ENCODE measurements at regions not wholly inside any gene's neighbourhood (a gene's known extent, or its start where the extent isn't known, plus 50 kb on each side); places are given as distances from the start of the nearest gene placed in this dataset.

DNA sequence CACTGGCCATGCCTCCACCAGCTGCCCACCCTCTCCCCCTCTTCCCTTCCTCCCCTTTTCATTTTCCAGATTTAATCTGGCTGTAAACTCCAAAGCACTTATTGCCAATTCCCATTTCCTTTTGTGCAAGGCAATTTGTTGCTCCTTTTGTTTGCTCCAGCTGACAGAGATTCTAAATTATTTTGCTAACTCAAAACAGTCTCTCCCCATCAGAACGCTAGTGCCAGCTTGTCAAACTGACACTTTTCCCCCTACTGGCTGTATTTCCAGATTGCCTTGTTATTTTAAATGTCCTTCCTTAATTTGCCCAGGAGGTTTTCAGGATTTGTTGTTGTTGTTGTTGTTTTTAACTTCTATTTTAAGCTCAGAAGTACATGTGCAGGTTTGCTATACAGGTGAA is 57.0 kb upstream of the PAK1 start:
- no peaks in the 10 kb centered on the region for H3F3A ChIP-seq (ENCODE audit: insufficient read depth)
- H3K9me3 ChIP-seq (ENCODE audit: low read depth), result no peaks in the 10 kb centered on the region
- WGBS, 2 experiments (ENCODE audit: low coverage in 1 of 2, low lambda C conversion rate in 2 of 2, missing lambda C conversion rate in 2 of 2), result 54 to 58% methylated on average over 1 of the region's 1 CpG
- no peak overlapping the region for H3K9ac ChIP-seq
- no peaks in the 10 kb centered on the region for H3K27me3 ChIP-seq (replicated peaks; ENCODE audit: insufficient read depth)
- TF ChIP-seq EZH2phosphoT487 (IDR thresholded peaks at IDR 0.05; ENCODE audit: insufficient read depth, low read depth) (no peak), EZH2 (IDR thresholded peaks at IDR 0.05; ENCODE audit: insufficient read depth, poor library complexity, severe bottlenecking) (no peak)
- no peak overlapping the region for H3K27ac ChIP-seq
- no peak overlapping the region for H2AFZ ChIP-seq
- no peak for DNase-seq
- in situ Hi-C loops (cut with MboI), result no loop called here
- no peaks in the 10 kb centered on the region for H3K9me2 ChIP-seq (ENCODE audit: insufficient read depth)
- no peak overlapping the region for H3K4me2 ChIP-seq (ENCODE audit: unreplicated experiment)
- no peaks in the 10 kb centered on the region for H3K4me1 ChIP-seq (ENCODE audit: insufficient read depth)
- no peaks in the 10 kb centered on the region for H3K79me2 ChIP-seq (ENCODE audit: insufficient read depth)
- no peak overlapping the region for H3K4me3 ChIP-seq
- H3K36me3 ChIP-seq (ENCODE audit: low read depth), result no peaks in the 10 kb centered on the region
- H4K20me1 ChIP-seq (ENCODE audit: insufficient read depth), result no peaks in the 10 kb centered on the region

DNA sequence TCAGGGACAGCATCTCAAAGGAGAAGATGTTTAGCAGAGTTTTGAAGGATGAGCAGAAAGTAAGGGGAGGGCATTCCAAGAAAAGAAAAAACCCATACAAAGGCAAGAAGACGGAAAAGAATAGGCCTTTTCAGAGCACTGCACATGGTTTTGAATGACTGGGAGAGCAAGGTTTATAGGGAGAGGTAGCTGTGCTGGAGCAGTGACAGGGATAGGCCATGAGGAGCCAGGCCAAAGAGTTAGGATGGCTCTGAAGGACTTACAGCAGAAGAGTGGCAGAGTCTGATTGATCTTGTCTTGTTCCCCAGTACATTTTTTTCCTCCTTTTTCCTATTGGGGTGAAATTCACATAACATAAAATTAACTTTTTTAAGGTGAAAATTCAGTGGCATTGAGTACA is 55.8 kb upstream of the PAK1 start:
- no peaks in the 10 kb centered on the region for H3K79me2 ChIP-seq (ENCODE audit: insufficient read depth)
- no peak overlapping the region for H3K9ac ChIP-seq
- WGBS, 2 experiments (ENCODE audit: low coverage in 1 of 2, low lambda C conversion rate in 2 of 2, missing lambda C conversion rate in 2 of 2), result 75 to 82% methylated on average over 1 of the region's 1 CpG
- no peaks in the 10 kb centered on the region for H3K9me3 ChIP-seq (ENCODE audit: low read depth)
- TF ChIP-seq EZH2phosphoT487 (IDR thresholded peaks at IDR 0.05; ENCODE audit: insufficient read depth, low read depth) (no peak), EZH2 (IDR thresholded peaks at IDR 0.05; ENCODE audit: insufficient read depth, poor library complexity, severe bottlenecking) (no peak)
- H3K4me3 ChIP-seq, result no peak overlapping the region
- H4K20me1 ChIP-seq (ENCODE audit: insufficient read depth), result no peaks in the 10 kb centered on the region
- H2AFZ ChIP-seq, result no peak overlapping the region
- no peaks in the 10 kb centered on the region for H3K27me3 ChIP-seq (replicated peaks; ENCODE audit: insufficient read depth)
- H3K27ac ChIP-seq, result no peak overlapping the region
- DNase-seq, result no peak
- H3K4me1 ChIP-seq (ENCODE audit: insufficient read depth), result no peaks in the 10 kb centered on the region
- no peak overlapping the region for H3K4me2 ChIP-seq (ENCODE audit: unreplicated experiment)
- no peaks in the 10 kb centered on the region for H3F3A ChIP-seq (ENCODE audit: insufficient read depth)
- H3K36me3 ChIP-seq (ENCODE audit: low read depth), result no peaks in the 10 kb centered on the region
- H3K9me2 ChIP-seq (ENCODE audit: insufficient read depth), result no peaks in the 10 kb centered on the region
- in situ Hi-C loops (cut with MboI), result no loop called here

DNA sequence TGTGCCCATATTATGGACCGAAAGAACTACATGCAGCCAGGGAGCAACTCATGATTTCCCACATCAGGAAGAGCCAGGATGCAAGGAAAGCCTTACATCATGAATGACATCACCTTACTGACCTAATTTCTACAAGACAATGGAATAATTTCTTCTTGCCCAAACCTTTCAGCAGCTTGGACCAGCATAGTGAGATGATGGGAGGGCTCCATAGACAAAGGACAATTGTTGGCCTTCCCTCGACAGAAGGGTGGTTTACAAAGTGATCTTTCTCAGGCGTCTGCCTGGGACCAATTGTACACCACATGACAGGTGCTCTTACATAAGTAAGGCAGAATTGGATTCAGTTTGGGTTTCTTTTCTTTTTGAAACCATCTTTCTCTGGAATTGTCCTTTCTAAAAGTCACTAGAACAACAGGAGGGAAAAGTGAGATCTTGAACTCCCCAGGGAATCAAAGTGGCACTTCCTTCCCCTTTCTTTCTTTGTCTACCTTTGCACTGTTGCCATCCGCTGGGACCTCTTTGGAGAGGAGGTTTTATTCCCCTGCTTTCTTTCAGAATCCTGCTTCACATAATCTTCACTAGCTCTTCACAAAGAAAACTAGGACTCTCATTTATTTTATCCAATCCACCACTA is 51.7 kb upstream of the PAK1 start:
- 0 out of 2 replicates have a peak, but pooled peaks cover 9% of the 10 kb centered on the region for H3F3A ChIP-seq (ENCODE audit: insufficient read depth)
- peak; percentile 31 for DNase-seq
- H3K79me2 ChIP-seq (ENCODE audit: insufficient read depth), result no peaks in the 10 kb centered on the region
- in situ Hi-C loops (cut with MboI), result no loop called here
- H3K27ac ChIP-seq, result no peak overlapping the region
- no peaks in the 10 kb centered on the region for H3K36me3 ChIP-seq (ENCODE audit: low read depth)
- no peaks in the 10 kb centered on the region for H4K20me1 ChIP-seq (ENCODE audit: insufficient read depth)
- H3K9me2 ChIP-seq (ENCODE audit: insufficient read depth), result no peaks in the 10 kb centered on the region
- H3K4me1 ChIP-seq (ENCODE audit: insufficient read depth), result no peaks in the 10 kb centered on the region
- no peaks in the 10 kb centered on the region for H3K27me3 ChIP-seq (replicated peaks; ENCODE audit: insufficient read depth)
- H2AFZ ChIP-seq, result no peak overlapping the region
- no peak overlapping the region for H3K4me3 ChIP-seq
- 65 to 66% methylated on average over 4 of the region's 4 CpGs for WGBS, 2 experiments (ENCODE audit: low coverage in 1 of 2, low lambda C conversion rate in 2 of 2, missing lambda C conversion rate in 2 of 2)
- H3K4me2 ChIP-seq (ENCODE audit: unreplicated experiment), result no peak overlapping the region
- H3K9ac ChIP-seq, result no peak overlapping the region
- H3K9me3 ChIP-seq (ENCODE audit: low read depth), result no peaks in the 10 kb centered on the region
- TF ChIP-seq EZH2 (IDR thresholded peaks at IDR 0.05; ENCODE audit: insufficient read depth, poor library complexity, severe bottlenecking) (no peak), EZH2phosphoT487 (IDR thresholded peaks at IDR 0.05; ENCODE audit: insufficient read depth, low read depth) (no peak)

DNA sequence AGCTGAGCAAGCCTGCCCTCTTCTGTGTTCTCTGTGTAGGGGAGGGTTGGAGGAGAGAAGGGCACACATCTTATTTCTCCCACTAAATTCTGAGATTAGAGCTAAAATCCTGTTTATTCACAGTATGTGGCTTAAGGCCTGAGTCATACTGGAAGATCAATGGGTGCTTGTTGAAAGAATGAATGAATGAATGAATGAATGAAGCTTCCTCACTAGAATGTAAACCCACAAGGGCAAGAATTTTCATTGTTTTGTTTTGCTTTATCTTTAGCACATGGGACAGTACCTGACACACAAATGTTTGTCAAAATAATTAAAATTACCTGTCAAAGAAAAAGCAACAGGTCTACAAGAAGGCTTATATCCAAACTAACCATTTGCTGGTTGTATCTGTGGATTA is 50.6 kb upstream of the PAK1 start:
- TF ChIP-seq EZH2 (IDR thresholded peaks at IDR 0.05; ENCODE audit: insufficient read depth, poor library complexity, severe bottlenecking), result no peak
- no peak for TF ChIP-seq EZH2phosphoT487 (IDR thresholded peaks at IDR 0.05; ENCODE audit: insufficient read depth, low read depth)
- Histone ChIP-seq H3K9ac (no peak overlapping the region), H3K9me2 (ENCODE audit: insufficient read depth) (no peaks in the 10 kb centered on the region), H3K27me3 (replicated peaks; ENCODE audit: insufficient read depth) (no peaks in the 10 kb centered on the region), H3K36me3 (ENCODE audit: low read depth) (no peaks in the 10 kb centered on the region), H3K9me3 (ENCODE audit: low read depth) (no peaks in the 10 kb centered on the region), H3F3A (ENCODE audit: insufficient read depth) (0 out of 2 replicates have a peak, but pooled peaks cover 9% of the 10 kb centered on the region), H3K4me1 (ENCODE audit: insufficient read depth) (no peaks in the 10 kb centered on the region), H3K4me3 (no peak overlapping the region), H3K4me2 (ENCODE audit: unreplicated experiment) (no peak overlapping the region), H2AFZ (no peak overlapping the region), H3K27ac (no peak overlapping the region), H4K20me1 (ENCODE audit: insufficient read depth) (no peaks in the 10 kb centered on the region), H3K79me2 (ENCODE audit: insufficient read depth) (no peaks in the 10 kb centered on the region)
- DNase-seq, result no peak
- in situ Hi-C loops (cut with MboI), result no loop called here

DNA sequence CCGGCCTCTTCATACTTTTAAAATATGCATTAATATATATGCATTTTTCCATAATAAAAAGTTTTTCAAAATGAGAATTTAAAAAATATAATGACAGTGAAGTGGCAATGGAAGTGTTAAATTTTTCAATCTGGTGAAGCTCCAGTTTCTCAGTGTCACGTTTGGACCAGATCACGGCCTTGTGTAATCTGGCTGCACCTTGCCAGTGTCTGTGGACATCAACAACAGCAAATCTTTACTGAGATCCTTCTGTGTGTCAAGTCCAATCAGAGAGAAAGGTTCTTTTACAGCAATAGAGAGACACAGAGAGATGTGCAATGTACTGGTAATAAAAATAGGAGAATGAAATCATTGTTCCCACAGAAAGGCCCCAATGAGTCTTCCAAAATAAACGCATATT is 49.8 kb upstream of the PAK1 start:
- 0 out of 2 replicates have a peak, but pooled peaks cover 9% of the 10 kb centered on the region for H3F3A ChIP-seq (ENCODE audit: insufficient read depth)
- H2AFZ ChIP-seq, result no peak overlapping the region
- H3K27ac ChIP-seq, result no peak overlapping the region
- no peaks in the 10 kb centered on the region for H3K9me2 ChIP-seq (ENCODE audit: insufficient read depth)
- DNase-seq, result no peak
- no peak overlapping the region for H3K4me3 ChIP-seq
- no peaks in the 10 kb centered on the region for H3K4me1 ChIP-seq (ENCODE audit: insufficient read depth)
- H3K79me2 ChIP-seq (ENCODE audit: insufficient read depth), result no peaks in the 10 kb centered on the region
- H3K9ac ChIP-seq, result no peak overlapping the region
- in situ Hi-C loops (cut with MboI), result no loop called here
- WGBS, 2 experiments (ENCODE audit: low coverage in 1 of 2, low lambda C conversion rate in 2 of 2, missing lambda C conversion rate in 2 of 2), result 43 to 45% methylated on average over 4 of the region's 4 CpGs
- no peaks in the 10 kb centered on the region for H4K20me1 ChIP-seq (ENCODE audit: insufficient read depth)
- H3K36me3 ChIP-seq (ENCODE audit: low read depth), result no peaks in the 10 kb centered on the region
- no peaks in the 10 kb centered on the region for H3K27me3 ChIP-seq (replicated peaks; ENCODE audit: insufficient read depth)
- H3K9me3 ChIP-seq (ENCODE audit: low read depth), result no peaks in the 10 kb centered on the region
- no peak for TF ChIP-seq EZH2 (IDR thresholded peaks at IDR 0.05; ENCODE audit: insufficient read depth, poor library complexity, severe bottlenecking)
- TF ChIP-seq EZH2phosphoT487 (IDR thresholded peaks at IDR 0.05; ENCODE audit: insufficient read depth, low read depth), result no peak
- no peak overlapping the region for H3K4me2 ChIP-seq (ENCODE audit: unreplicated experiment)

All from GM23248 (cell line).